ENCODE measurements at regions not wholly inside any gene's neighbourhood (a gene's known extent, or its start where the extent isn't known, plus 50 kb on each side); places are given as distances from the start of the nearest gene placed in this dataset.

GRCh38 chr3:165519687-165520086 is 317.5 kb downstream of the BCHE start:
- TF ChIP-seq, protein P1, sequence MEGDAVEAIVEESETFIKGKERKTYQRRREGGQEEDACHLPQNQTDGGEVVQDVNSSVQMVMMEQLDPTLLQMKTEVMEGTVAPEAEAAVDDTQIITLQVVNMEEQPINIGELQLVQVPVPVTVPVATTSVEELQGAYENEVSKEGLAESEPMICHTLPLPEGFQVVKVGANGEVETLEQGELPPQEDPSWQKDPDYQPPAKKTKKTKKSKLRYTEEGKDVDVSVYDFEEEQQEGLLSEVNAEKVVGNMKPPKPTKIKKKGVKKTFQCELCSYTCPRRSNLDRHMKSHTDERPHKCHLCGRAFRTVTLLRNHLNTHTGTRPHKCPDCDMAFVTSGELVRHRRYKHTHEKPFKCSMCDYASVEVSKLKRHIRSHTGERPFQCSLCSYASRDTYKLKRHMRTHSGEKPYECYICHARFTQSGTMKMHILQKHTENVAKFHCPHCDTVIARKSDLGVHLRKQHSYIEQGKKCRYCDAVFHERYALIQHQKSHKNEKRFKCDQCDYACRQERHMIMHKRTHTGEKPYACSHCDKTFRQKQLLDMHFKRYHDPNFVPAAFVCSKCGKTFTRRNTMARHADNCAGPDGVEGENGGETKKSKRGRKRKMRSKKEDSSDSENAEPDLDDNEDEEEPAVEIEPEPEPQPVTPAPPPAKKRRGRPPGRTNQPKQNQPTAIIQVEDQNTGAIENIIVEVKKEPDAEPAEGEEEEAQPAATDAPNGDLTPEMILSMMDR (IDR thresholded peaks at IDR 0.05), result no peak
- TF ChIP-seq EP300 (IDR thresholded peaks at IDR 0.05) (no peak), POLR2A (IDR thresholded peaks at IDR 0.05) (no peak), POLR2AphosphoS5 (IDR thresholded peaks at IDR 0.05) (no peak)
